Erythroblast (primary cell): ENCODE measurements at regions not wholly inside any gene's neighbourhood (a gene's known extent, or its start where the extent isn't known, plus 50 kb on each side); places are given as distances from the start of the nearest gene placed in this dataset.

Experiments used
- GATA1 ChIP-seq: IDR thresholded peaks from 2 replicates; pipeline ENCODE4 v1.6.1; 2011; ENCODE audit warnings: low read depth, mild to moderate bottlenecking, control low read depth, low read length, moderate library complexity
- POLR2A ChIP-seq: IDR thresholded peaks from 2 replicates; pipeline ENCODE4 v1.6.1; 2011; ENCODE audit warnings: mild to moderate bottlenecking, low read length

- TF ChIP-seq POLR2A = no peak
- TF ChIP-seq GATA1 = no peak
These were observed 448.1 kb downstream of the KCNH5 start for GRCh38 chr14:62597143-62597542.
